ENCODE measurements at regions not wholly inside any gene's neighbourhood (a gene's known extent, or its start where the extent isn't known, plus 50 kb on each side); places are given as distances from the start of the nearest gene placed in this dataset.

DNA sequence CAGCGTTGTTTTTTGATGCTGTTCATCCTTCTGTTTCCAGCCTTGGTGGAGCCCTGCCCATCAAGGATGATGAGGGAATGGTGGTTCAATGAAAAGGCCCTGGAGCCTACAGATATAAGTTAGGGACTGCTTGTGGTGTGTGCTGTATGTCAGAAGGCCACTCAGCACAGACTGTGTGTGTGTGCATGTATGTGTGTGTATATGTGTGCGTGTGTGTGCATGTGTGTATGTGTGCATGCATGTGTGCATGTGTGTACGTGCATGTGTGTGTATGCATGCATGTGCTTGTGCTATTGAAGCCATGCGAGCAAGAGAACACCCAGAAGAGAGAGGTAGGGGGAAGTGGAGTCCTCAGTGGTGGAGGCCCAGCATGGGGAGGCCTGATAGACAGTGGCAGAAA, 304.9 kb downstream of the CYP26B1 start:
- TF ChIP-seq, protein P1, sequence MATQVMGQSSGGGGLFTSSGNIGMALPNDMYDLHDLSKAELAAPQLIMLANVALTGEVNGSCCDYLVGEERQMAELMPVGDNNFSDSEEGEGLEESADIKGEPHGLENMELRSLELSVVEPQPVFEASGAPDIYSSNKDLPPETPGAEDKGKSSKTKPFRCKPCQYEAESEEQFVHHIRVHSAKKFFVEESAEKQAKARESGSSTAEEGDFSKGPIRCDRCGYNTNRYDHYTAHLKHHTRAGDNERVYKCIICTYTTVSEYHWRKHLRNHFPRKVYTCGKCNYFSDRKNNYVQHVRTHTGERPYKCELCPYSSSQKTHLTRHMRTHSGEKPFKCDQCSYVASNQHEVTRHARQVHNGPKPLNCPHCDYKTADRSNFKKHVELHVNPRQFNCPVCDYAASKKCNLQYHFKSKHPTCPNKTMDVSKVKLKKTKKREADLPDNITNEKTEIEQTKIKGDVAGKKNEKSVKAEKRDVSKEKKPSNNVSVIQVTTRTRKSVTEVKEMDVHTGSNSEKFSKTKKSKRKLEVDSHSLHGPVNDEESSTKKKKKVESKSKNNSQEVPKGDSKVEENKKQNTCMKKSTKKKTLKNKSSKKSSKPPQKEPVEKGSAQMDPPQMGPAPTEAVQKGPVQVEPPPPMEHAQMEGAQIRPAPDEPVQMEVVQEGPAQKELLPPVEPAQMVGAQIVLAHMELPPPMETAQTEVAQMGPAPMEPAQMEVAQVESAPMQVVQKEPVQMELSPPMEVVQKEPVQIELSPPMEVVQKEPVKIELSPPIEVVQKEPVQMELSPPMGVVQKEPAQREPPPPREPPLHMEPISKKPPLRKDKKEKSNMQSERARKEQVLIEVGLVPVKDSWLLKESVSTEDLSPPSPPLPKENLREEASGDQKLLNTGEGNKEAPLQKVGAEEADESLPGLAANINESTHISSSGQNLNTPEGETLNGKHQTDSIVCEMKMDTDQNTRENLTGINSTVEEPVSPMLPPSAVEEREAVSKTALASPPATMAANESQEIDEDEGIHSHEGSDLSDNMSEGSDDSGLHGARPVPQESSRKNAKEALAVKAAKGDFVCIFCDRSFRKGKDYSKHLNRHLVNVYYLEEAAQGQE (IDR thresholded peaks at IDR 0.05; ENCODE audit: borderline replicate concordance) = no peak
- no peak for TF ChIP-seq EZH2 (IDR thresholded peaks at IDR 0.05; ENCODE audit: borderline replicate concordance, insufficient read depth, low read length, poor library complexity, severe bottlenecking)
- TF ChIP-seq, protein P2, sequence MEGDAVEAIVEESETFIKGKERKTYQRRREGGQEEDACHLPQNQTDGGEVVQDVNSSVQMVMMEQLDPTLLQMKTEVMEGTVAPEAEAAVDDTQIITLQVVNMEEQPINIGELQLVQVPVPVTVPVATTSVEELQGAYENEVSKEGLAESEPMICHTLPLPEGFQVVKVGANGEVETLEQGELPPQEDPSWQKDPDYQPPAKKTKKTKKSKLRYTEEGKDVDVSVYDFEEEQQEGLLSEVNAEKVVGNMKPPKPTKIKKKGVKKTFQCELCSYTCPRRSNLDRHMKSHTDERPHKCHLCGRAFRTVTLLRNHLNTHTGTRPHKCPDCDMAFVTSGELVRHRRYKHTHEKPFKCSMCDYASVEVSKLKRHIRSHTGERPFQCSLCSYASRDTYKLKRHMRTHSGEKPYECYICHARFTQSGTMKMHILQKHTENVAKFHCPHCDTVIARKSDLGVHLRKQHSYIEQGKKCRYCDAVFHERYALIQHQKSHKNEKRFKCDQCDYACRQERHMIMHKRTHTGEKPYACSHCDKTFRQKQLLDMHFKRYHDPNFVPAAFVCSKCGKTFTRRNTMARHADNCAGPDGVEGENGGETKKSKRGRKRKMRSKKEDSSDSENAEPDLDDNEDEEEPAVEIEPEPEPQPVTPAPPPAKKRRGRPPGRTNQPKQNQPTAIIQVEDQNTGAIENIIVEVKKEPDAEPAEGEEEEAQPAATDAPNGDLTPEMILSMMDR (IDR thresholded peaks at IDR 0.05; ENCODE audit: poor library complexity, severe bottlenecking) = no peak
- TF ChIP-seq TAF1 (IDR thresholded peaks at IDR 0.05; ENCODE audit: low read depth) = no peak
- TF ChIP-seq MXI1 (conservative IDR thresholded peaks at IDR 0.05; ENCODE audit: poor library complexity, severe bottlenecking) = no peak
- no peak for TF ChIP-seq SMC3 (conservative IDR thresholded peaks at IDR 0.05; ENCODE audit: poor library complexity)
- no peak for TF ChIP-seq POLR2AphosphoS5 (IDR thresholded peaks at IDR 0.05)
- no peak for TF ChIP-seq EP300 (conservative IDR thresholded peaks at IDR 0.05; ENCODE audit: poor library complexity, severe bottlenecking)
- TF ChIP-seq RAD21 (conservative IDR thresholded peaks at IDR 0.05) = no peak

Measured in neural cell (in vitro differentiated cells).